ENCODE measurements at regions not wholly inside any gene's neighbourhood (a gene's known extent, or its start where the extent isn't known, plus 50 kb on each side); places are given as distances from the start of the nearest gene placed in this dataset.

DNA sequence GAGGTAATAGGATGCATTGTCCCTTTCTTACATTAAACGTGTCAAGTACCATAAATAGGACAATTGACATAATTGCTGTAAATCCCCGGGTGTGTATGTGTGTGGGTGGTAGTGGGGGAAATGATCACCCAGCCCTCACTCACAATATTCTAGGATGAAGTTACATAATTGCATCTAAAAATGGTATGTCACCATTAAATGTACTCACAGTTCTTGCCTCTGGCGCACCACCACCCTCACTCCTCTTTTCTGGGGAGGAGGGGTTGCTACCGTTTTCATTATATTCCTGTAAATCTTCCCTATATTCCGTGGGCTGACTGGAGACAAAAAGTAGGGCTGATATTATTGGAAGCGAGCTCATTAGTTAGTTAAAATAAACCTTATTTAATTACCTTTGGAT is 563.8 kb downstream of the TLR4 start:
- no peak for DNase-seq (ENCODE audit: low read depth in 1 of 2, low spot score in 1 of 2)
- Histone ChIP-seq H3K27ac (replicated peaks) (no peak overlapping the region), H3K27me3 (ENCODE audit: insufficient read depth, poor library complexity, severe bottlenecking) (no peaks in the 10 kb centered on the region), H3K4me3 (replicated peaks; ENCODE audit: insufficient read depth, low read length) (no peak overlapping the region)
- TF ChIP-seq POLR2AphosphoS5 (IDR thresholded peaks at IDR 0.05; ENCODE audit: low read depth): no peak
- TF ChIP-seq, protein P1, sequence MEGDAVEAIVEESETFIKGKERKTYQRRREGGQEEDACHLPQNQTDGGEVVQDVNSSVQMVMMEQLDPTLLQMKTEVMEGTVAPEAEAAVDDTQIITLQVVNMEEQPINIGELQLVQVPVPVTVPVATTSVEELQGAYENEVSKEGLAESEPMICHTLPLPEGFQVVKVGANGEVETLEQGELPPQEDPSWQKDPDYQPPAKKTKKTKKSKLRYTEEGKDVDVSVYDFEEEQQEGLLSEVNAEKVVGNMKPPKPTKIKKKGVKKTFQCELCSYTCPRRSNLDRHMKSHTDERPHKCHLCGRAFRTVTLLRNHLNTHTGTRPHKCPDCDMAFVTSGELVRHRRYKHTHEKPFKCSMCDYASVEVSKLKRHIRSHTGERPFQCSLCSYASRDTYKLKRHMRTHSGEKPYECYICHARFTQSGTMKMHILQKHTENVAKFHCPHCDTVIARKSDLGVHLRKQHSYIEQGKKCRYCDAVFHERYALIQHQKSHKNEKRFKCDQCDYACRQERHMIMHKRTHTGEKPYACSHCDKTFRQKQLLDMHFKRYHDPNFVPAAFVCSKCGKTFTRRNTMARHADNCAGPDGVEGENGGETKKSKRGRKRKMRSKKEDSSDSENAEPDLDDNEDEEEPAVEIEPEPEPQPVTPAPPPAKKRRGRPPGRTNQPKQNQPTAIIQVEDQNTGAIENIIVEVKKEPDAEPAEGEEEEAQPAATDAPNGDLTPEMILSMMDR (IDR thresholded peaks at IDR 0.05; ENCODE audit: insufficient read depth, low read length): no peak
- TF ChIP-seq, protein P2, sequence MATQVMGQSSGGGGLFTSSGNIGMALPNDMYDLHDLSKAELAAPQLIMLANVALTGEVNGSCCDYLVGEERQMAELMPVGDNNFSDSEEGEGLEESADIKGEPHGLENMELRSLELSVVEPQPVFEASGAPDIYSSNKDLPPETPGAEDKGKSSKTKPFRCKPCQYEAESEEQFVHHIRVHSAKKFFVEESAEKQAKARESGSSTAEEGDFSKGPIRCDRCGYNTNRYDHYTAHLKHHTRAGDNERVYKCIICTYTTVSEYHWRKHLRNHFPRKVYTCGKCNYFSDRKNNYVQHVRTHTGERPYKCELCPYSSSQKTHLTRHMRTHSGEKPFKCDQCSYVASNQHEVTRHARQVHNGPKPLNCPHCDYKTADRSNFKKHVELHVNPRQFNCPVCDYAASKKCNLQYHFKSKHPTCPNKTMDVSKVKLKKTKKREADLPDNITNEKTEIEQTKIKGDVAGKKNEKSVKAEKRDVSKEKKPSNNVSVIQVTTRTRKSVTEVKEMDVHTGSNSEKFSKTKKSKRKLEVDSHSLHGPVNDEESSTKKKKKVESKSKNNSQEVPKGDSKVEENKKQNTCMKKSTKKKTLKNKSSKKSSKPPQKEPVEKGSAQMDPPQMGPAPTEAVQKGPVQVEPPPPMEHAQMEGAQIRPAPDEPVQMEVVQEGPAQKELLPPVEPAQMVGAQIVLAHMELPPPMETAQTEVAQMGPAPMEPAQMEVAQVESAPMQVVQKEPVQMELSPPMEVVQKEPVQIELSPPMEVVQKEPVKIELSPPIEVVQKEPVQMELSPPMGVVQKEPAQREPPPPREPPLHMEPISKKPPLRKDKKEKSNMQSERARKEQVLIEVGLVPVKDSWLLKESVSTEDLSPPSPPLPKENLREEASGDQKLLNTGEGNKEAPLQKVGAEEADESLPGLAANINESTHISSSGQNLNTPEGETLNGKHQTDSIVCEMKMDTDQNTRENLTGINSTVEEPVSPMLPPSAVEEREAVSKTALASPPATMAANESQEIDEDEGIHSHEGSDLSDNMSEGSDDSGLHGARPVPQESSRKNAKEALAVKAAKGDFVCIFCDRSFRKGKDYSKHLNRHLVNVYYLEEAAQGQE (IDR thresholded peaks at IDR 0.05; ENCODE audit: insufficient replicate concordance, low read depth): no peak
- no peak for TF ChIP-seq GABPA (IDR thresholded peaks at IDR 0.05; ENCODE audit: low read depth)
- no peak for TF ChIP-seq SPI1 (IDR thresholded peaks at IDR 0.05; ENCODE audit: borderline replicate concordance, low read depth)

DNA sequence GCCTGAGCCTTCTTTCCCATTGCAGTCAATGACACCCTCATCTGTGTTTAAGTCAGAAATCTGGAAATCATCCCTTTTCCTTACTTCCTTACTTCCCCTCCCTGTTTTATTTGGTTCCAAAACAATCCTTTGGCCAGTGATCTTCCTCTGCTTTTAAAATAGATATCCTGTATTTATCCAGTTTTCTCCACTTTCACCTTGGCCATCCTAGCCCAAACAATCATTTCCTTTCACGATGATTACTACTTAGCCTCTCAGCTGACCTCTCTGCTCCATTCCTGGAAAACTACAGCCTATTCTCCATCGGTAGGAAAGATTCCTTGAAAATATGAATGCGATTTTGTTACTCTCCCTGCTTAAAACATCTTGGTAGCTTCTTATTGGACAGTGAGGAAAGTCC is 565.4 kb downstream of the TLR4 start:
- no peak overlapping the region for H3K4me3 ChIP-seq (replicated peaks; ENCODE audit: insufficient read depth, low read length)
- DNase-seq (ENCODE audit: low read depth in 1 of 2, low spot score in 1 of 2): no peak
- no peaks in the 10 kb centered on the region for H3K27me3 ChIP-seq (ENCODE audit: insufficient read depth, poor library complexity, severe bottlenecking)
- TF ChIP-seq POLR2AphosphoS5 (IDR thresholded peaks at IDR 0.05; ENCODE audit: low read depth) (no peak), GABPA (IDR thresholded peaks at IDR 0.05; ENCODE audit: low read depth) (no peak), SPI1 (IDR thresholded peaks at IDR 0.05; ENCODE audit: borderline replicate concordance, low read depth) (no peak)
- TF ChIP-seq, protein P2 (IDR thresholded peaks at IDR 0.05; ENCODE audit: insufficient replicate concordance, low read depth): no peak
- TF ChIP-seq, protein P1 (IDR thresholded peaks at IDR 0.05; ENCODE audit: insufficient read depth, low read length): no peak
- H3K27ac ChIP-seq (replicated peaks): no peak overlapping the region

DNA sequence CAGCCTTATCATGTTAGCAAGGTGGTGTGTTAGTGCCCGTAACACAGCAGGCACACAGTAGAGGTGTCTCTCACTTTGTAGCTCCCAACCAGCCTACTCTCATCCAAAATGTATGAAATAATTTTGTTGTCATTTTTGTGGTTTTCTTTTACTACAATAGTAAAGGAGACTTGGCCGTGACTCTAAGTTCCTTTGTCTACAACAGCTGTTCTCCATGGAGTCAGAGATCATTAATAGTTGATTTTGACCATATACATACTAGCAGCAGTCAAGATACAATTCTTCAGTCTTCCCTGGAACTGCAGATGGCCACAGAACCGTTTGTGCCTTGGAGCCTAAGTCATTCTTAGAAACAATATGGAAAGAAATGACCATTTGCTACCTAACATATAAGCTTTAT is 567.1 kb downstream of the TLR4 start:
- no peak for DNase-seq (ENCODE audit: low read depth in 1 of 2, low spot score in 1 of 2)
- H3K27me3 ChIP-seq (ENCODE audit: insufficient read depth, poor library complexity, severe bottlenecking): no peaks in the 10 kb centered on the region
- H3K4me3 ChIP-seq (replicated peaks; ENCODE audit: insufficient read depth, low read length): no peak overlapping the region
- TF ChIP-seq, protein P2 (IDR thresholded peaks at IDR 0.05; ENCODE audit: insufficient replicate concordance, low read depth): no peak
- TF ChIP-seq POLR2AphosphoS5 (IDR thresholded peaks at IDR 0.05; ENCODE audit: low read depth): no peak
- TF ChIP-seq GABPA (IDR thresholded peaks at IDR 0.05; ENCODE audit: low read depth): no peak
- TF ChIP-seq SPI1 (IDR thresholded peaks at IDR 0.05; ENCODE audit: borderline replicate concordance, low read depth): no peak
- TF ChIP-seq, protein P1 (IDR thresholded peaks at IDR 0.05; ENCODE audit: insufficient read depth, low read length): no peak
- H3K27ac ChIP-seq (replicated peaks): no peak overlapping the region

Data from HL-60 (cell line).